ENCODE measurements at regions not wholly inside any gene's neighbourhood (a gene's known extent, or its start where the extent isn't known, plus 50 kb on each side); places are given as distances from the start of the nearest gene placed in this dataset.

DNA sequence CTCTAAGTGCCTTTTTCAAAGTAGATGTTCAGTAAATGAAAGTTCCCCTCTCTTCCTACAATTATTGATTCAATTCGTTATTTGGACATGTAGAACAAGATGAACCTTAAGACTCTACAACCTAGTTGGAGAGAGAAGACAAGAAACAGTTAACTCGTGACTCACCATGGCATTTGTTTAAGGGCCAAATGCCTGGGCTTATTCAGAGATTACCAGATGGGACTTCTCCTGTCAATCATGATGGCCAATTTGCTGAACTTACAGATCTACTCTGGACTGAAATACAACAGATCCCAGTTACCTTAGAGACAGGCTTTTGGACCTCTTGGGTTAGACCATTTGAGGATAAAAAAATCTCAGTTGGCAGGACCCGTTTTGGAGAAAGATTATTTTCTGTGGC is 93.5 kb downstream of the C1orf94 start:
- no peak for DNase-seq (ENCODE audit: low read depth, low spot score)
- in situ Hi-C loops (cut with HindIII; ENCODE audit: low pct_unique_long_range_greater_than_20kb, low sequenced_read_pairs) = no loop called here

DNA sequence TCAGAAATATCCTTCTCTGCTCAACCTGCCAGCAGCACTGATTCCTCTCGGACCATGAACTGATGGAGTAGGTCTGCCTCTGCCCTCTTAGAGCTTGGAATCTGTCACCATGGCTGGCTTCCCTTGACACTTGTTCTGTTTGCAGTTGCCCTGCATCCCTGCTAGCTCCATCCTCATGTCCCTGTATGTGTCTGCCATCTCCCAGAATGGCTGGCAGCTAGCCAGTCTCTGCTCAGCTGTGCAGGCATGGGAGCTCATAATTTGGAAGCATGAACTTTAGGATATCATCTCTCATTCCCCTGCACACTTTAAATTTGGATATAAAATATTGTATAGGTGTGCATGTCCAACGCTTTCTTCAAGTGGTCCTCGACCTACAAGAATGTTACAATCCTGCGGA is 95.4 kb downstream of the C1orf94 start:
- no peak for DNase-seq (ENCODE audit: low read depth, low spot score)
- in situ Hi-C loops (cut with HindIII; ENCODE audit: low pct_unique_long_range_greater_than_20kb, low sequenced_read_pairs) = no loop called here

DNA sequence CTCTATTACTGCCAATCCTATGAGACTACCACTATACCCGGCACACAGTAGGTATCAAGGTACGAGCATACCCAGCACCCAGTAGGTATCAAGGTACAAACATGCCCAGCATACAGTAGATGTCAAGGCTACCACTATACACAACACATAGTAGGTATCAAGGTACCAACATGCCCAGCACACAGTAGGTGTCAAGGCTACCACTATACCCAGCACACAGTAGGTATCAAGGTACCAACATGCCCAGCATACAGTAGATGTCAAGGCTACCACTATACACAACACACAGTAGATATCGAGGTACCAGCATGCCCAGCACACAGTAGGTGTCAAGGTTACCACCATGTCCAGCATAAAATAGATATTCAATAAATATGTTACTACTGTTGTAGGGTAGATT is 98.4 kb downstream of the C1orf94 start:
- DNase-seq (ENCODE audit: low read depth, low spot score) = no peak
- in situ Hi-C loops (cut with HindIII; ENCODE audit: low pct_unique_long_range_greater_than_20kb, low sequenced_read_pairs) = no loop called here

DNA sequence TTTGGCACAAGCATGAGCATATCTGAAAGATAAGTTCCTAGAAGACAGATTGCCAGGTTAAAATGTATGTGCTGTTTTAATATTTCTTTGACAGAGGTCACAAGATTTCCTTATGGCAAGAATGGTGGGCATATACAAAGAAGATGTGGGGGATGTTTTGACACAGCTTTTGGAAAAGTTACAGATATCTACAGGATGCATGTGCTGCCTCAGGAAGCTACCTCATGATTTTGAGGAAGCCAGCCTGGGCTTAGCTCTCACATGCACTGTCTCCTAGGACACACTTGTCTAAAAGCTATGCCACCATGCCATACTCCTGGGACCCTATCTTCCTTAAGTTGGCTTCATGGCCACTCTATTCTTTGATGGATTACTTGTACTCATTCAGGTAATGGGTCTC is 99.9 kb downstream of the C1orf94 start:
- no peak for DNase-seq (ENCODE audit: low read depth, low spot score)
- in situ Hi-C loops (cut with HindIII; ENCODE audit: low pct_unique_long_range_greater_than_20kb, low sequenced_read_pairs) = no loop called here

DNA sequence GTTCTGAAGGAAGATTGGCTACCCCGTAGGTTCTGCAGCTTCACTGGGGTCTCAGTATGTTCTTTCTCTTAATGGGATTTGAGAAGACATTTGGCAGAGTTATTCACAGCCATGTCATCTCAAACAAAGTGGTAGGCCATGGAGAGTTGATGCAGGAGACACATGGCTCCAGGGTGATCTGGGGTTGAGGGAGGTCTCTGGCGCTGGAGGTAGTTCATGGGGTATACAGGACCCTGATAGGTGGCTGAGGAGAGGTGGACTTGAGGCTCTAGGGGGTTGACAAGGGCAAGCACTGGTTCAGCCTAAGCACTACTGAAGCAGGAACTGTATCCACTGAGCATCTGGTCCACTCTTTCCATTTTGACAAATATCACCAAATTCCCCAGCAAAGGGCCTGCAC is 100.4 kb downstream of the C1orf94 start:
- no peak for DNase-seq (ENCODE audit: low read depth, low spot score)
- in situ Hi-C loops (cut with HindIII; ENCODE audit: low pct_unique_long_range_greater_than_20kb, low sequenced_read_pairs) = no loop called here

DNA sequence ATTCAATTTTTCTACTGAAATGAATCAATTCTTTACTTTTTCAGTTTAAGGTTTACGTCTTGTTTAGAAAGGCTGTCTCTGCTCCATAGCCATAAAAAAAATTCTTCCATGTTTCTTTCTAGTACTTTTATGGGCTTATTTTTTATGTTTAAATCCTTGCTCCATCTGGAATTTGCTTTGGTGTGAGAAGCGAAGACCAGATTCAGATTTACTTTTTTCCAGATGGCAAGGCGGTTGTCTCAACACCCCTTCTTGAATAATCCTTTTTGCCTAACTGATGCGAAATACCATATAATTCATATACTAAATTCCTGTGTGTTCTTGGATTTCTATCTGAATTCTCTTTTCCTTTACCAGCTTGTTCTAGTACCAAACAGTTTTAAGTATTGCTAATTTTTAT is 101.5 kb downstream of the C1orf94 start:
- in situ Hi-C loops (cut with HindIII; ENCODE audit: low pct_unique_long_range_greater_than_20kb, low sequenced_read_pairs) = no loop called here
- no peak for DNase-seq (ENCODE audit: low read depth, low spot score)

DNA sequence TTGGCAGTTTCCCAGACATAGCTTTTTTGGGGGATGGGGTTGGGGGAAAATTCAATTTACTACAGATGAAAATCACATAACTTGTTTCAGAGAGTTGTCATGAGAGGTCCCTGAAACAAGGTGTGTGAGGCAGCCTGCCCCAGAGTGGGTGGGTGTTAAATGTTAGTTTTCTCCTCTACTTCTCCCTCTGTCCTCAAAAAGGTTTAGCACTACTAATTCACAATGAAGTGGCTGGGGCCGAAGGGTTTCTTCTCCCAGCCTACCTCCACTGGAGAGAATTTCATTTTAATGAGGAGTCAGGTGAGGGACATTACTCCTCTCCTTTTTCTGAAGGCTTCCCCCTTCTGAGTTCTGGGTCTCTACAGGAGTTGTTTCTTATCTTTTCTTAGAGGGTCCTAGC is 103.3 kb downstream of the C1orf94 start:
- no peak for DNase-seq (ENCODE audit: low read depth, low spot score)
- in situ Hi-C loops (cut with HindIII; ENCODE audit: low pct_unique_long_range_greater_than_20kb, low sequenced_read_pairs) = no loop called here

DNA sequence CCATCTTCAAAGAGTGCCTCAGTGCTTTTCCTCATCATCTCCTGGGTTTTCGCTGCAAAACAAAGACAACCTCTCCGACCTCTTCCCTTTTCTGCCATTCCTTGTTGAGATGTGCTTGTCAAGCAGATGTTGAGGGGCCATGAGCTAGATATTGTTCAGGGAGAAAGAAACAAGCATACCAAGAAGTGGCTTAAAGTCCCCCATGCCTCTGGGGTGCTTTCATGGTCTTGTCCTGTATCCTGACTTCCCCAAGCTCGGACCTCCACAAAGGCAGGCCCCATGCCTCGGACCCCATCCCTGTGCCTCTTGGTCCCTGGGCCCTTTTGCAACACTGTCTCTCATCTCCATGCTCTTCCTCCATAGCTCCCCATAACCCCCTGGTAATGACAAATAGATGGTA is 103.8 kb downstream of the C1orf94 start:
- no peak for DNase-seq (ENCODE audit: low read depth, low spot score)

DNA sequence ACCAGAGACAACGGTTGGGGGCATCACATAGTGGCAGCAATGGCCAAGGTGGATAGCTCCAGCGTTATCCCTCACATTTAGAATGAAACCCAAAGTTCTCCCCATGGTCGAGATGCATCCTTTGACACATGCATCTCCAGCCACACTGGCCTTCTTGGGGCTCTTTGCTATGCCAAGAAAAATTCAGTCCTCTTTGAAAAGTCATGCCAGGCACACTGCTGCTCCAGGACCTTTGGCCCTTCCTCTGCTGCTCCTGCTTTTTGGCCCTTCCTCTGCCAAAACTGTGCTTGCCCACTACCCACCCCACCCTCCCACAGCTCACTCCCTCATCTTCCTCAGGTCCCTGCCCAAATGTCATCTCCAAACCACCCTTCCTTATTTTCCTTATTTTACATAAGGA is 106.4 kb downstream of the C1orf94 start:
- DNase-seq (ENCODE audit: low read depth, low spot score) = no peak
- in situ Hi-C loops (cut with HindIII; ENCODE audit: low pct_unique_long_range_greater_than_20kb, low sequenced_read_pairs) = no loop called here

More for the DNA sequence above, 103.8 kb downstream of the C1orf94 start:
- in situ Hi-C loops (cut with HindIII; ENCODE audit: low pct_unique_long_range_greater_than_20kb, low sequenced_read_pairs) = no loop called here

DNA sequence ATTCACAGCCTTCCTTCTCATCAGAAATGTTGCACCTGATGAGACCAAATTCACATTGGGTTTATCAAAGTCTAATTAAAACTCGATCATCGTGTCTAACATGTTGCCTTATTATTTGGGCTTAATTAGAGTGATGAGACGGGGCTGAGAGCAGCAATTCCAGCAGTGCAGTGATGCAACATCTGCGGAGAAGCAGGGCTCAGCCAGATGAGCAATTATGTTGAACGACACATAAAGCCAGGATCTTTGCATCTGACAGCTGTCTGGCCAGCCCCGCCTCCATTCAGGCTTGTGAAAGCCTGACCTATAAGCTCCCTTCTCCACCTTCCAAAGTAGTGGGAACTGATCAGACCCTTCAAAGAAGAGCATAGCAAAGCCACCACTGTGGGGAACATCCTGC is 109.8 kb downstream of the C1orf94 start:
- no peak for DNase-seq (ENCODE audit: low read depth, low spot score)
- in situ Hi-C loops (cut with HindIII; ENCODE audit: low pct_unique_long_range_greater_than_20kb, low sequenced_read_pairs) = no loop called here

DNA sequence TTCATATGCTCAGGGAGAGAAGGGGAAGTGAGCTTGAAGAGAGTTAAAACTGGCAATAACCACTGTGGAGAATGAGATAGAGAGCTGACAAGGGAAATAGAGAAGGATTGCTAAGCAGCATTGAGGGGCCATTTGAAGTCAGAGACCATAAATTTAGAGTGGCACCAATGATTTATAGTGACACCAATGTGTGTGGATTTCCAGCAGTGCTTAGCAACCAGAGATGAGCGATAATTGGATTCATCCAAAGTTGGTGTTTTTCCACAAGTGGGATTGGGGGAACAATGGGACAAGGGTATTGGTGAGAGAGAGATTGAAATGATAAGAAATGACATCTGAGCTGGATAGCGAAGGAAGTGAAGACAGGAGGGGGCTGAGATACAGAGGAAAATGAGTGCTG is 114.1 kb downstream of the C1orf94 start:
- no peak for DNase-seq (ENCODE audit: low read depth, low spot score)
- in situ Hi-C loops (cut with HindIII; ENCODE audit: low pct_unique_long_range_greater_than_20kb, low sequenced_read_pairs) = no loop called here

DNA sequence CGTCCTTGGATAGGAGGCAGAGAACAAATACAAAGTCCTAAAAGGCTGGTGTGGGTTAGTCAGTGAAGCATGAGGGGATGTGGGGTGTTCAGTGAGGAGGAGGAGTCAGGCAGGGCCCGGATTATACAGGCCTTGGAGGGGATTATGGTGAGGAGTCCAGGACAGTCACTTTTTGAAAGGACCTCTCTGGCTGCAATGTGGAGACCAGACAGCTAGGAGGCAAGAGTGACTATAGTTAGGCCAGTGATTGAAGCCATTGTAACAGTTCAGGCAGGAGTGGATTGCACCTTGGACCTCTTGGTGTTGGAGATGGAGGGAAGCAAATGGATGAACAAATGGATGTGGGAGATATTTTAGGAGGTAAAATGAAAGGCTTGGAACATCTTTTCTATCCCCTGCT is 115.8 kb downstream of the C1orf94 start:
- in situ Hi-C loops (cut with HindIII; ENCODE audit: low pct_unique_long_range_greater_than_20kb, low sequenced_read_pairs) = no loop called here
- DNase-seq (ENCODE audit: low read depth, low spot score) = no peak

DNA sequence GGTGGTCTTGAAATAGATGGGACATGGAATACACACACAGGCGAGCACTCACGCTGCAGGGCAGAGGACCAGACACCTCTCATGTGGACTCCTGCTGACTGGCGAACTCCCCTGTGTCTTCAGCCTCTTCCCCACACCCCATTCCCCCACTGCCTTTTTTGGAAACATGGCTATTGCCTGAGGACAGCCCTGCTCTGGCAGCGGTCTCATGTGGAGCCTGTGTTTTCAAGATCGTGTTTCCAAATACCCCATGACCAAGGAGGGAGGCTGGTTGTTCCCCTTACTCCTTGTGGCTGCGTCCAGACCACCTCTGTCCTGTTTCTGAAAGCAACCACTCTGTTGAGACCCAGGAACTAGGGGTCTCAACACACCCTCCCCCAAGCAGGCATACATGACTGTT is 119.4 kb downstream of the C1orf94 start:
- in situ Hi-C loops (cut with HindIII; ENCODE audit: low pct_unique_long_range_greater_than_20kb, low sequenced_read_pairs) = no loop called here
- no peak for DNase-seq (ENCODE audit: low read depth, low spot score)

DNA sequence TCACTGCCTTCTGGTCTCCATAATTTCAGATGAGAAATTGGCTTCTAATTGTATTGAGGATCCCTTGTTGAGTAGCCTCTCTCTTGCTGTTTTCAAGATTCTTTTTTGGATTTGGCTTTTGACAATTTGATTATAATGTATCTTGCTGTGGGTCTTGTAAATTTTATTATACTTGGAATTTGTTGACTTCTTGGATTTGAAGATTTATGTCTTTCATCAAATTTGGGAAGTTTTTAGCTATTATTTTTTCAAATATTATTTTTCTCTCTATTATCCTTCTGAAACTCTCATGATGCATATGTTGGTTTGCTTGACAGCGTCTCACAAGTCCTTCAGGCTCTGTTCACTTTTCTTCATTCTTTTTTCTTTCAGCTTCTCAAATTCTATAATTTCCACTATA is 126.1 kb downstream of the C1orf94 start:
- DNase-seq (ENCODE audit: low read depth, low spot score) = no peak
- in situ Hi-C loops (cut with HindIII; ENCODE audit: low pct_unique_long_range_greater_than_20kb, low sequenced_read_pairs) = no loop called here

DNA sequence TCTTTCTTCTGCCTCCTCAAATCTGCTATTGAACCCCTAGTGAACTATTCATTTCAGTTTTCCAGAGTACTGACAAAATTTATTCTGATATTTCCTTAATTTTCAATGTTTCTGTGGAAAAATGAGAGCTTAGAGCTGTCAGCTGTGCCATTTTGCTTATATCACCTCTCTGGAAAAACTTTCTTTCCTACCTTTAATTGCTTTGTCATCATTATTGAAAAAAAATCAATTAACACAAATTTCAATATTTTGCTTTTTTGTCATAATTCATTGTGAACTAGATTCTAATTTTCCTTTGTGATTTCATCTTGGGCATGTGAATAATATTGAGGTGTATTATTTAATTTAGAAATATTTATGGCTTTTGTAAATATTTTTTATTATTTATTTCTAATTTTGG is 126.5 kb downstream of the C1orf94 start:
- DNase-seq (ENCODE audit: low read depth, low spot score) = no peak
- in situ Hi-C loops (cut with HindIII; ENCODE audit: low pct_unique_long_range_greater_than_20kb, low sequenced_read_pairs) = no loop called here

DNA sequence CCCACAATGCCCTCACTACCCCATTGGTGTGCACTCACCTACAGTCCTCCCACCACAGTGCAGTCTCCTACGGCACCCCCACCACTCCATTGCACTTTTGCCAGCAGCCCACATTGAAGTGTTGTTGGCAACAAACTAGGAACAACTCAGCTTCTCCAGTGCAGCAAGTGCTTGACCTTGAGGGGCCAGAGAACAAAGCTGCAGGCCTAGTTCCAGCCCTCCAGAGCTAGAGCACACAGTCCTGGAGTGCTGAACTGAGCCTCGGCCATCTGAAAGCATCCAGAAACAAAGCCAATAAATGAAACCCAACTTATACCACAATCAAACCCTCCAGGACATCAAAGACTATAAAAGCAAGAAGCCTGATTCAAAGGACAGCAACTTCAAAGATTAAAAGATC is 129.9 kb downstream of the C1orf94 start:
- in situ Hi-C loops (cut with HindIII; ENCODE audit: low pct_unique_long_range_greater_than_20kb, low sequenced_read_pairs) = no loop called here
- no peak for DNase-seq (ENCODE audit: low read depth, low spot score)

DNA sequence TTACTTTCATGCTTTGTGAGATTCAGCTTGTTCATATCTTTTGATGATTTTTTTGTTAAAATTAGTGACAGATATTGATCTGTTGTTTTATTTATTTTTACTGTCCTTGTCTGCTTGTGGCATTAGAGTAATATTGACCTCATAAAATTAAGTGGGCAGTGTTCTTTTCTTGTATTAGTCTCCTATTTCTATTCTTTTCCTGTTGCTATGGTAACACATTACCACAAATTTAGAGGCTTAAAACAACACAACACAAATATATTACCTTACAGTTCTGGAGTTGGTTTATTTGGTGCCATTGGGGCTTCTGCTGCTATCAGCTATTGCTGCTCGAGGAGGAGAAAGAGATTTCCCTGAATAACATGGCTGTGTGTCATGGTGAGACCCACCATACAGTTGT is 135.7 kb downstream of the C1orf94 start:
- in situ Hi-C loops (cut with HindIII; ENCODE audit: low pct_unique_long_range_greater_than_20kb, low sequenced_read_pairs) = no loop called here
- DNase-seq (ENCODE audit: low read depth, low spot score) = no peak

DNA sequence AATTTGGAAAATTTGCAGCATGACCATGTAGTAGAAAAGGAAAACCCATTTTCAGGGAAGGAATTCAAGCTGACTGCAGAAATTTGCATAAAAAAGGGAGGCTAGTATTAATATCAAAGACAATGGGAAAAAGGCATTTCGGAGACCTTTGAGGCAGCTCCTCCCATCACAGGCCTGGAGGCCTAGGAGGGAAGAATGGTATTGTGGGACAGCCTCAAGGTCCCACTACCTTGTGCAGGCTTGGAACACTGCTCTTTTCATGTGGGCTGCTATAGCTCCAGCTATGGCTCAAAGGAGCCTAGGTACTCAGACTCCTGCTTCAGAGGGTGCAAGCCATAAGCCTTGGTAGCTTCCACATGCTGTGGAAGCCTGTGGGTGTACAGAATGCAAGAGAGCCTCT is 139.3 kb downstream of the C1orf94 start:
- no peak for DNase-seq (ENCODE audit: low read depth, low spot score)
- in situ Hi-C loops (cut with HindIII; ENCODE audit: low pct_unique_long_range_greater_than_20kb, low sequenced_read_pairs) = no loop called here

DNA sequence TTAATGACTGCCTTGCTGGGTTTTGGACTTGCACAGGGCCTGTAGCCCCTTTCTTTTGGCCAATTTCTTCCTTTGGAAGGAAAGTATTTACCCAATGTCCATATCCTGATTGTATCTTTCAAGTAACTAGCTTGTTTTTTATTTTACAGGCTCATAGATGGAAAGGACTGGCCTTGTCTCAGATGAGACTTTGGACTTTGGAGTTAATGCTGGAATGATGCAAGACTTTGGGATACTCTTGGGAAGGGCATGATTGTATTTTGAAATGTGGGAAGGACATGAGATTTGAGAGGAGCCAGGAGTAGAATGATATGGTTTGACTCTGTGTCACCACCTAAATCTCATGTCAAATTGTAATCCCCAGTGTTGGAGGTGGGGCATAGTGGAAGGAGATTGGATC is 140.1 kb downstream of the C1orf94 start:
- DNase-seq (ENCODE audit: low read depth, low spot score) = no peak
- in situ Hi-C loops (cut with HindIII; ENCODE audit: low pct_unique_long_range_greater_than_20kb, low sequenced_read_pairs) = no loop called here

DNA sequence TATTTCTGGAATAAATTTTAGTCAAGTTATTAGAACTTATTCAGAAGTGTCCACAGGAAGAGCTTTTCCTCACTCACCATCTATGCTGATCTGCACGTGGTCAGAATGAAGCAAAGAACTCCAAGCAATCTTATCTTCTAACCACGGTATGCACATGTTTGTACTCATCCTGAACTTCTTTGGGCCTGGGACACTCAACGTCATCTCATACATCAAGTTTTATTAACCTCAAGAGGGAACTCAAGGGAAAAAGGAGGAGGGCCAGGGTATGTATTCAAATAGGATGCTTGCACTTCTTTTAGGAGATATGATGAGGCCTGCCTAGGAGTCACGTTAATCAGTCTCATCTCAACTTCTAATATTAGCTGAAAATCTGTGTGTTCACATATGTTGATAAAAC is 142.5 kb downstream of the C1orf94 start:
- in situ Hi-C loops (cut with HindIII; ENCODE audit: low pct_unique_long_range_greater_than_20kb, low sequenced_read_pairs) = no loop called here
- DNase-seq (ENCODE audit: low read depth, low spot score) = no peak

All from SK-MEL-5 (cell line).